NCI-H69 (cell line): ENCODE measurements at regions not wholly inside any gene's neighbourhood (a gene's known extent, or its start where the extent isn't known, plus 50 kb on each side); places are given as distances from the start of the nearest gene placed in this dataset.
A peak's percentile ranks its signal among the peaks of the same experiment; 100 is the strongest.
"Not testable (repeated sequence)": the region's sequence is repeated elsewhere in the genome, so short reads cannot be mapped to it uniquely, and the experiment has no call there.

Experiments
- DNase-seq: peaks from one replicate; lab custom pipeline; 2025; lab: John Stamatoyannopoulos, UW

- DNase-seq: no peak
Observed at GRCh38 chr3:182629521-182629920, 163.8 kb upstream of the ATP11B start.

- no peak for DNase-seq
Observed at GRCh38 chr3:182631183-182632076, 161.9 kb upstream of the ATP11B start.

- no peak for DNase-seq
Observed at GRCh38 chr3:182632077-182632393, 161.3 kb upstream of the ATP11B start.

DNA sequence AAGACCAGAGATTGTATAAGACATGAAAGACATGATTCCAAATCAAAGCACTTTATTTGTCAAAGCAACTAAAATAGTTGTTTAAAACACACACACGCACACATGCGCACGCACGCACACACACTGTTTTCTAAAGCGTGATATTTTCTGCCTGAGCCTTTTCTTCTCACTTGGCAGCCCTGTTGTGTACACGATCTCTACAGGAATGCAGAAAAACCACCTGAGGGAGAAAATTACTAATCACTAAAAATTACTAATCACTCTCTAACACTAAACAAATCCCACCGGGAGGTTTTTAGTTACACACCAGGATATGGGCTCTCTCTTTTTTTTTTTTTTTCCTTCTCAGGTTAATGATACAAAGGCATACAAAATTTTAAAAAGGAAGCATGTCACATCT is 160.1 kb upstream of the ATP11B start:
- DNase-seq: no peak

DNA sequence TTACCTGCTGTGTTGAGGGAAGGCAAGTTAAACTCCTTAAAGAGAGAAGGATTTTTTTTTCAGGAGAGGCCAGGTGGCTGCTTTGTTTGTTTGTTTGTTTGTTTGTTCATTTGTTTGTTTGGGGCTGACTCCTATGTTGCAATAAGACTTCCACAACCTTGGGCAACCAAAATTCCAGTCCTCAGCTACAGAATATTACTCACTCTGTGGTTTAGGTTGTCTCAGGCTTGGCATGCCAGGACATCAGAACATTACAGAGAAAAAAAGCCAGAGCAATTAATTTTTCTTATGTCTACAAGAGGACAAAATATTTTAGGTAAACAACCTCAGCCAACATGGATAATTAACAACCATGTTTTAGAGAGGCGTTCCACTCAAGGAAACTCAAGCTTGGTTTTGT is 156.7 kb upstream of the ATP11B start:
- DNase-seq: no peak

DNA sequence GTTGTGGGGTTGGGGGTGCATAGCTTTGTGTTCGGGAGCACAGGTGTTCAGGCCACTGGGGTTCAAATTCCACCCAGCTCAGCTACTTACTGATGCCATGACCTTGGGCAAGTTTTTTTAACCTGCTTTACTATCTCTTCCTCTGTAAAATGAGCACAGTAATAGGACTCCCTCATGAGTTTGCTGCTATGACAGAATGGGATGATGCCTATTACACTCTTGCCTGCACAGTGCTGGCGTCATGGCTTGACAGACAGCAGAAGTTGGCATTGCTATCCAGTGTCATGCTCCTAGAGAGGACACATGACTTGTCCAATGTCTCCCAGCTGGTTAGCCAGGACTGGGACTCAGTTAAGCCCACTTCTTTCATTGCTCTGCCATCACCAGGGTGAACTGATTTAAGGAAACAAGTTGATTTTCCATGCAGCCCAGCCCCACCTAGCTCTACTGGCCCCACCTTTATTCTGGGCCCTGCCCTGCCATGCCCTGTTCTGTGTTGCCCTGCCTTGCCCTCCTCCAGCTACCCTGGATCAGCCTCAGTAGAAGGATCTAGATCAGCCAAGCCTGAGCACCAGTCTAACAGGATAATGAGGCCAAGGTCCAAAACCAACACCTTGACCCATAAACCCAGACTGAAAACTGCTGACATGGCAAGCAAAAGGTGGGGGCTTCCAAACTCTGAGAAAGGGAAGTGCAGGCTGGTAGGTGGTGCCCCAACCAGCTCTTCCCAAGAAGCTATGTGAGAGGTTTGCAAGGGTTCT is 155.8 kb upstream of the ATP11B start:
- DNase-seq: no peak

- DNase-seq: peak; percentile 25
Observed at GRCh38 chr3:182644013-182644412, 149.3 kb upstream of the ATP11B start.

GRCh38 chr3:182644790-182645433 is 148.4 kb upstream of the ATP11B start:
- peak; percentile 41 for DNase-seq

GRCh38 chr3:182650568-182651128 is 142.7 kb upstream of the ATP11B start:
- peak; percentile 15 for DNase-seq

DNA sequence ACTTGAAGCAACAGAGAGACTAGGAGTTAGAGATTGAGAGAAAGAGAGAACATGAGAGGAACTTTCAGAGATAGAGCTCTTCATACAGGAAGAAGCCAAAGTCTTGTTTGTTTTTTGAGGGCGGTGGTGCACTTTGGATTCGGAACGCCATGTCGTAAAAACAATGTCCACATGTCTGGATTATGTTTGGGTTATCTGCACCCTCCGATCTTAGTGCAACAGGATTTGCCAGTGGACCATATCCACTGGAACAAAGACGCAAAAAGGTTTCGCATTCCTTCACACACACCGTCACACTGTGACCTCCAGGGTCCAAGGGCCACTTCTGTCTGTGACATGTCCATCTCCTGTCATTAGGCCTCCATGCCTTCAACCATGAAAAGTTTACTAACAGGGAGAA is 141.8 kb upstream of the ATP11B start:
- DNase-seq: no peak

- not testable (repeated sequence) for DNase-seq
Observed at GRCh38 chr3:182653065-182653464, 140.2 kb upstream of the ATP11B start.

GRCh38 chr3:182668541-182668940 is 124.8 kb upstream of the ATP11B start:
- no peak for DNase-seq

DNA sequence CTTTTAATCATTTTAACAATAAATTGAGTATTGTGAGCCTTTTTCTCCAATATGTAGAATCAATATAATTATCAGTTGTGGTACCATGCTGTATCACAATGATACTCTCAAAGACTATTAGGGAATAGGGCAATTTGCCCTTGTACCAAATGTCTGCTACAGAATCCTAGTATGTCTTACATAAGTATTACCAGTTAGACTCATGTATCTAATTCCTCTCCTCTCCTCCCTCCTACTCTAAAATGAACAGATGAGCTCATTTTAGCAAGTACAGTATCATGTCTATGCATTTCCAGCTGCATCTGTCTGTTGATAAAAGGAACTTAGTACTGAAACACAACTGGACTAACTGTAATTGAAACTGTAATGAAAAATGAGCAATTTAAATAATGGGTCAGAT is 124.3 kb upstream of the ATP11B start:
- no peak for DNase-seq

DNA sequence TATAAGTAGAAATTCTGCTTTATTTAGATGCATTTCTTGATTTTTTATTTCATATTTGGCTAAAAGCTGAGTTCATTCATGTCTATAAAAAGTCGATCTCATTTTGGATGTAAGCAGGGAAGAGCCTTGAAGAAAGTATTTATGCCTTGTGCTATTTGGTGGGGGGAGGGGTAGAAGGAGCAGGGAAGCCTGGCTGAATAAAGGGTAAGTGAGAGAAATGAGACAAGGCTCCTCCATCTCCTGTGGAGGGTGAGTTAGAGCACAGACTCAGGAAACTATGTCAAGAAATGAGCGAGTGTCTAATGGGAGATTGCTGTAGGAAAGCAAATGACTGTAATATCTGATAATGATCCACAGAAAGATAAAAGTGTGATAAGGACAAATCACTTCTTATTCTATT is 121.8 kb upstream of the ATP11B start:
- DNase-seq: no peak

GRCh38 chr3:182671942-182672341 is 121.4 kb upstream of the ATP11B start:
- DNase-seq: no peak

- no peak for DNase-seq
Observed at GRCh38 chr3:182673336-182673735, 120.0 kb upstream of the ATP11B start.

DNA sequence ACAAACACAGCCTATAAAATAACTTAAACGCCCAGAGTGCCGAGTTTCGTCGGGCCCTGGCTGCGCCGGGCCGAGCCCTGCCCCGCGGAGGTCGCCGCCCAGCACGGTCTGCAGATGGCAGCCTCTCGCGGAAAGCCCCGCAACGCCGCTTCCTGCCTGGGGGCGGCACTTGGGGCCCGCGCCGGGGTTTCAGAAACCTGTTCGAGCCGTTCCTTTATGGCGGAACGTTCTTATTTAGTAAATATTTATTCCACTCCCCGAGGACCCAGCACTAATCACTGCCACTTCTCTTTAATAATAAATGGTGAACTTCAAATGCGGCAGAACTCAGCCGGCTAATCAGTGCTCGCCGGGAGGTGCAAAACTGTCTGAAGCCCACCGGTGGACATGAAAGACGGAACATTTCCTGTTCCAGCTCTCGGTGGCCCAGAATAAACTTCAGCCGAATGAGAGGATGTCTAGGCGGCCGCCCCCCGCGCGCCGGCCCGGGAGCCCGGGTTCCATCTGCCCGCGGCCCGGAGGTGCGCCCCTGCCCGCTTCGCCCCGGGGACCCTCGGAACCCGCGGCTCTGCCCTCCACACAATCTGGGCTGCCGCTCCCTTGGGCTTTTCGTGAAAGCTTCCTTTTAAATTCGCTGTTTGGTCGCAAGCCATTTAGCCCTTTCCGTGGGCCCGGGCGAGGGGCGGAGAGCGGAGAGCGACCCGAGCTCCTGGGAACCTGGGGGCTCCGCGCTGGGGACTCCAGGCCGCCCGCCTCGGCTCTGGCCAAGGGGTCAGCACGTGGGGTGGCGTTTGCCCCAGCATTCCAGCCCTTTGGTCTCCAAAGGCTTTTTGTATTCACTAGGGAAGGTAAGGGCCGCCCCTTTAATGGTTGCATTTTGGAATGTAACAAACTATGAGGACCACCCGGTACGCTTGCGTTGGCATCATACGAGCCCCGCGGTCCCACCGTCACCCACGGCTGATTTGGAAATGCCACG is 110.8 kb upstream of the ATP11B start:
- peak; percentile 84 for DNase-seq

DNA sequence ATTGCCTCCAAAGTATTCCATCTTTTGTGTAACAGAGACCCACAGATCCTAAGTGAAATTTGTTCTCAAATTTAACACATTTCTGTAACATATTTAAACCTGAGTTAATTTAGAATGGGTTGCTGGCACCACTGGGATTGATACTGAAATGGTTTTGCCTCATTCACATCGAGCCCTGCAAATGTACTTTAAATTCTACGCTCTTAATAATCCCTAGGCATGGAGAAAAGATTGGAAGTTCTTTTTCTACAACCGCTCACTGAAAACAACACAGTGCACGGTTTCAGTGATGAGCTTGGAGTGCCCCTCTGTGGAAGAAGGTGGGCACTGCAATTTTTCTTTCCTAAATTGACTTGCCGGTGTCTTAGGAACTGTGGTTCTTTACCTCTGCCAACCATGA is 109.9 kb upstream of the ATP11B start:
- DNase-seq: peak; percentile 87

DNA sequence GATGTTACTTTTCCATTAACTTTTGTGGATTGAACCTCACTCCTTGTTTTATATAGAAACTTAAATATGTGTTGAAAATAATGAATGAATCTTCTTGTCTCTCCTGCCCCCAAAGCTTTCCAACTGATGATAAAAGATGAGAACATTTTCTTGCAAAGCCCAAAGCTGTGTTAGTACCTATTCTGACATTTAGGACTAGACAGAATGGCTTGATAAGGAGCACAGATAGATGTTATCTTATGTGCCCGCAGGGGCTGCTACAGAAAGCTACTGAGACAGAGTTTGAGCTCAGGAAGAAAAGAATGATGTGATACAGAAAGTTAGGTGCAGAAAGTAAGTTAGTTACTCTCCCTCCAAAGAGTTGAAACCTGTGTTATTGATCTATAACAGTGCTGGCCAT is 109.4 kb upstream of the ATP11B start:
- no peak for DNase-seq

DNA sequence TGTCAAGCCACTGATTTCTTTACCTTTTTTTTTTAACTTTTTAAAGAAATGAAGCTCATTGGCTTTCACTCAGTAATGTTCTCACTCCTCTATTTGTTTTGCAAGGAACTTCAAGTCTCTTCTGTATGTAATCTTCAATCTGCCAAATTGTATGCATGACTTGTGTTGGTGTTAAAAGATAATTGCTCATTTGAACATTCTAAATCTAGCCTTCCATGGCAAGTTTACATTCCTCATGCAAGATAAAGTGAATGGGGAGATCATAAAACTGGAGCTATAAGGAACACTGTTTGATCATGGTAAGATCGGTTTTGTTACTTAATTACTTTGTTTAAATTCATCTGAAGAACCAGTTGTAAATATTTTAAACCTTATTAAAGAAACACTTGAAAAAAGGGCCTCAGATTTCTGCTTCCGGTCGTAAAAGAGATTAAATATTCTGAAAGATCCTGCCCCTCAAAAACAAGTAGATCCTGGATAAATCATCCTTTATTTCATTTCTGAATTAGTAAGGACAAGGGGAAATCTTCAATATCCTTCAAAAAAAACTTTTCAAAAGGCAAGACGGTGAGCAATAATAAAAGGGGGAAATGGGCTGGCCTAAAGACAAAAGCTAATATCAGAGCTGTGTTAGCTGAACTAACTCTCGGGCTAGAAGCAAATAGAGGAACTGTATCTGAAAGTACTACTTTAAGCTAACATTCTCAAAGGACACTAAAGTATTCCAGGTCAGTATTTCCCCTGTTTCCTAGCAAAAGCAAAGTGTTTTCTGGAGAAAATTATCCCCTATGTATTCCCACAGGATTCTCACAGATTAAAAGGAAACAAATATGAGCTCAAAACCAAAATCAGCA is 107.0 kb upstream of the ATP11B start:
- DNase-seq: peak; percentile 18
